H1 (cell line): ENCODE measurements at regions not wholly inside any gene's neighbourhood (a gene's known extent, or its start where the extent isn't known, plus 50 kb on each side); places are given as distances from the start of the nearest gene placed in this dataset.

Experiments used
- CTCF ChIA-PET: fragments of 300-600 bp; sonication (Branson Sonifier 250); formaldehyde crosslinking; loops from one replicate; lab custom pipeline; 2021; ENCODE audit not compliant: partially characterized antibody; lab: Charles Lee
- POLR2A ChIA-PET: fragments of 300-600 bp; sonication (Branson Sonifier 250); formaldehyde crosslinking; loops from one replicate; lab custom pipeline; 2021; ENCODE audit warnings: inconsistent platforms; ENCODE audit not compliant: partially characterized antibody; lab: Charles Lee
- DNase-seq, 2 experiments: peaks; one replicate each; pipeline versions ENCODE4 v3.0.0 to v3.0.0-alpha.2; 2010 to 2022; ENCODE audit warnings: low spot score in 2 of 2, low read depth in 1 of 2, mixed read lengths in 1 of 2
- FAIRE-seq: peaks from 2 replicates; lab custom pipeline; 2011; peaks lifted over from hg19 to GRCh38; lab: Jason Lieb, UNC
- H2AFZ ChIP-seq: 2 replicates; pipeline ENCODE4 v1.8.1; 2012; ENCODE audit warnings: low read length, inconsistent platforms
- H2AK5ac ChIP-seq: 2 replicates; pipeline ENCODE4 v1.6.1; 2013; ENCODE audit warnings: low read depth, low read length
- H2BK120ac ChIP-seq: replicated peaks from 2 replicates; pipeline ENCODE3; 2013; ENCODE audit warnings: low read depth, low read length, inconsistent platforms
- H2BK12ac ChIP-seq: 2 replicates; pipeline ENCODE4 v1.6.1; 2013; ENCODE audit warnings: low read depth, low read length
- H2BK15ac ChIP-seq: 2 replicates; pipeline ENCODE4 v1.6.1; 2013; ENCODE audit warnings: low read length
- H2BK20ac ChIP-seq: 2 replicates; pipeline ENCODE4 v1.6.1; 2013; ENCODE audit warnings: low read length
- H2BK5ac ChIP-seq: 2 replicates; pipeline ENCODE4 v1.6.1; 2013; ENCODE audit warnings: low read depth, low read length
- H3K14ac ChIP-seq: 2 replicates; pipeline ENCODE4 v1.6.1; 2013; ENCODE audit warnings: inconsistent platforms; ENCODE audit not compliant: insufficient read length
- H3K18ac ChIP-seq: 2 replicates; pipeline ENCODE4 v1.6.1; 2013; ENCODE audit warnings: low read length; ENCODE audit errors: extremely low read depth
- H3K23ac ChIP-seq: 2 replicates; pipeline ENCODE4 v1.6.1; 2013; ENCODE audit warnings: inconsistent platforms; ENCODE audit not compliant: insufficient read length
- H3K23me2 ChIP-seq: 2 replicates; pipeline ENCODE4 v1.6.1; 2013; ENCODE audit warnings: low read depth, low read length
- H3K27ac ChIP-seq: 2 replicates; pipeline ENCODE4 v1.6.1; 2011; ENCODE audit warnings: low read depth, low read length, inconsistent platforms
- H3K27me3 ChIP-seq, 4 experiments: replicated peaks in 1 of 4; 1 replicate in 1 of 4; 2 replicates in 3 of 4; pipeline versions ENCODE4 v1.6.1 to v1.8.1; 2011 to 2013; ENCODE audit warnings: low read length in 3 of 4, mild to moderate bottlenecking in 3 of 4, inconsistent platforms in 2 of 4, mixed read lengths in 2 of 4, moderate library complexity in 1 of 4; ENCODE audit not compliant: control insufficient read depth in 3 of 4, insufficient read depth in 3 of 4; ENCODE audit errors: extremely low read depth in 1 of 4
- H3K36me3 ChIP-seq, 4 experiments: 2 replicates each; pipeline versions ENCODE4 v1.6.1 to v1.8.1; 2011 to 2013; ENCODE audit warnings: mild to moderate bottlenecking in 4 of 4, low read length in 3 of 4, moderate library complexity in 2 of 4, control low read depth in 1 of 4, inconsistent platforms in 1 of 4; ENCODE audit not compliant: insufficient read depth in 4 of 4, control insufficient read depth in 2 of 4
- H3K4ac ChIP-seq: replicated peaks from 2 replicates; pipeline ENCODE3; 2013; ENCODE audit warnings: low read length, low read depth, mixed read lengths, inconsistent platforms; ENCODE audit not compliant: insufficient read length
- H3K4me1 ChIP-seq, 4 experiments: replicated peaks in 1 of 4; 1 replicate in 1 of 4; 2 replicates in 3 of 4; pipeline versions ENCODE4 v1.6.1 to v1.8.1; 2011 to 2013; ENCODE audit warnings: low read length in 3 of 4, inconsistent platforms in 2 of 4, mixed read lengths in 1 of 4; ENCODE audit not compliant: insufficient read depth in 4 of 4, control insufficient read depth in 3 of 4
- H3K4me2 ChIP-seq, 2 experiments: 2 replicates each; pipeline versions ENCODE4 v1.6.1 to v1.8.1; 2011 to 2013; ENCODE audit warnings: low read depth in 2 of 2, low read length in 2 of 2, control low read depth in 1 of 2, inconsistent platforms in 1 of 2, mild to moderate bottlenecking in 1 of 2; ENCODE audit not compliant: insufficient read depth in 1 of 2
- H3K4me3 ChIP-seq, 4 experiments: fragments of 200-600, 300-600 bp in 1 of 4; sonication (generic), shearing (Covaris generic), sonication (Bioruptor Twin) in 1 of 4; 2 replicates each; pipeline versions ENCODE4 v1.5.1 to v1.8.1; 2011 to 2016; ENCODE audit warnings: low read length in 4 of 4, low read depth in 3 of 4, control low read depth in 2 of 4, inconsistent platforms in 2 of 4, mild to moderate bottlenecking in 2 of 4, mixed read lengths in 1 of 4, moderate library complexity in 1 of 4; ENCODE audit not compliant: insufficient read depth in 2 of 4; ENCODE audit errors: extremely low read depth in 1 of 4
- H3K56ac ChIP-seq: replicated peaks from 2 replicates; pipeline ENCODE3; 2013; ENCODE audit warnings: low read depth, mild to moderate bottlenecking, mixed read lengths, low read length, inconsistent platforms; ENCODE audit not compliant: insufficient read length
- H3K79me1 ChIP-seq: 2 replicates; pipeline ENCODE4 v1.6.1; 2013; ENCODE audit warnings: low read depth, low read length, control low read depth
- H3K79me2 ChIP-seq, 2 experiments: 2 replicates each; pipeline versions ENCODE4 v1.6.1 to v1.8.1; 2012 to 2013; ENCODE audit warnings: low read length in 2 of 2, mild to moderate bottlenecking in 2 of 2, inconsistent platforms in 1 of 2; ENCODE audit not compliant: insufficient read depth in 2 of 2, control insufficient read depth in 1 of 2
- H3K9ac ChIP-seq, 4 experiments: replicated peaks in 1 of 4; 1 replicate in 1 of 4; 2 replicates in 3 of 4; pipeline versions ENCODE4 v1.6.1 to v1.8.1; 2011 to 2013; ENCODE audit warnings: low read depth in 3 of 4, low read length in 3 of 4, control low read depth in 2 of 4, mild to moderate bottlenecking in 2 of 4, moderate library complexity in 2 of 4, inconsistent platforms in 1 of 4; ENCODE audit errors: extremely low read depth in 1 of 4
- H3K9me3 ChIP-seq, 2 experiments: 2 replicates each; pipeline versions ENCODE4 v1.6.1 to v1.8.1; 2012 to 2013; ENCODE audit warnings: mild to moderate bottlenecking in 2 of 2, moderate library complexity in 2 of 2, control low read depth in 1 of 2, inconsistent platforms in 1 of 2, low read depth in 1 of 2, low read length in 1 of 2, mixed read lengths in 1 of 2; ENCODE audit not compliant: insufficient read depth in 2 of 2
- H4K20me1 ChIP-seq, 2 experiments: replicated peaks in 1 of 2; 2 replicates each; pipeline versions ENCODE3 to v1.8.1; 2011 to 2013; ENCODE audit warnings: inconsistent platforms in 2 of 2, low read length in 2 of 2, mild to moderate bottlenecking in 1 of 2; ENCODE audit not compliant: insufficient read depth in 2 of 2, control insufficient read depth in 1 of 2
- H4K5ac ChIP-seq: 2 replicates; pipeline ENCODE4 v1.6.1; 2013; ENCODE audit warnings: low read length, low read depth, mixed read lengths, inconsistent platforms; ENCODE audit not compliant: insufficient read length
- H4K8ac ChIP-seq: 2 replicates; pipeline ENCODE4 v1.8.0; 2013; ENCODE audit warnings: mild to moderate bottlenecking, moderate library complexity, low read length, inconsistent platforms; ENCODE audit not compliant: insufficient read depth; ENCODE audit errors: extremely low read depth
- H4K91ac ChIP-seq: replicated peaks from 2 replicates; pipeline ENCODE3; 2013; ENCODE audit warnings: low read length, mixed read lengths, inconsistent platforms; ENCODE audit not compliant: insufficient read length
- KDM5A ChIP-seq: fragments of 200-600 bp; IDR thresholded peaks from 2 replicates; pipeline ENCODE4 v1.7.1; 2012; ENCODE audit warnings: mild to moderate bottlenecking, low read length, inconsistent platforms, mixed read lengths
- MAFK ChIP-seq: IDR thresholded peaks from 2 replicates; pipeline ENCODE4 v1.6.1; 2012; ENCODE audit warnings: low read depth, mild to moderate bottlenecking, improper control_type of control experiment, low read length
- TAF7 ChIP-seq: optimal IDR thresholded peaks from 2 replicates; pipeline ENCODE3; 2011; ENCODE audit warnings: low read depth, mild to moderate bottlenecking, inconsistent platforms, low read length, moderate library complexity, borderline replicate concordance
- TBP ChIP-seq: IDR thresholded peaks from 2 replicates; pipeline ENCODE4 v1.6.1; 2011; ENCODE audit warnings: low read depth, low read length, improper control_type of control experiment
- TCF12 ChIP-seq: IDR thresholded peaks from 2 replicates; pipeline ENCODE4 v1.6.1; 2011; ENCODE audit warnings: low read depth, mild to moderate bottlenecking, low read length

DNA sequence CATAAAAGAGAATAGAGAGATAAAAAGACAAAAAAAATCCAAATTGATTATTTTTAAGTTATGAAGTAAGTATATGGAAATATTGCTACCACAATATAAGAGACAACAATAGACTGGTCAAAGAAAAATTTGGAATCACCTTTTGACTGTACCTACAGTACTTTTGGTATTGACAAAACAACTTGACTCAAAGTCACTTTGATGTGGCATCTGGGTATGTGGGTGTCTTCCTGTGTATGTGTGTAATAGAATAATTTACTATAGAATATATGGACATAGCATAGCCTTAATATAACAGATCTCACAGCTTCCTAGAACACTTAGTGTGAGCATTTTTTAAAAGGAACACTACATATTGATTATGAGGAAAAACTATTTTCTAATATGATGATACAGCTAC, 1016.2 kb upstream of the PCDH20 start:
- Histone ChIP-seq H3K4ac (no peak overlapping the region), H3K18ac (no peak overlapping the region), H3K27ac (no peak overlapping the region), H2BK12ac (no peak overlapping the region), H2BK20ac (no peak overlapping the region), H3K27me3 (no peaks in the 10 kb centered on the region), H3K9ac (no peak overlapping the region), H3K79me1 (no peaks in the 10 kb centered on the region), H4K91ac (no peak overlapping the region), H2BK120ac (no peak overlapping the region), H3K23me2 (no peaks in the 10 kb centered on the region), H3K79me2 (no peaks in the 10 kb centered on the region), H3K9me3 (no peaks in the 10 kb centered on the region), H2AFZ (no peak overlapping the region), H3K4me1 (no peaks in the 10 kb centered on the region), H4K5ac (no peak overlapping the region), H4K8ac (no peak overlapping the region), H4K20me1 (no peaks in the 10 kb centered on the region), H3K23ac (no peak overlapping the region), H3K36me3 (no peaks in the 10 kb centered on the region), H2BK5ac (no peak overlapping the region), H3K14ac (no peak overlapping the region), H3K56ac (no peak overlapping the region), H2AK5ac (no peak overlapping the region), H3K4me3 (no peak overlapping the region), H3K4me2 (no peak overlapping the region), H2BK15ac (no peak overlapping the region)
- DNase-seq, result no peak
- CTCF ChIA-PET, result no interaction called here
- POLR2A ChIA-PET, result no interaction called here
- FAIRE-seq, result no peak
- TF ChIP-seq KDM5A, result no peak
- TF ChIP-seq TBP, result no peak
- no peak for TF ChIP-seq TAF7
- TF ChIP-seq MAFK, result no peak
- TF ChIP-seq TCF12, result no peak
